ENCODE measurements at regions not wholly inside any gene's neighbourhood (a gene's known extent, or its start where the extent isn't known, plus 50 kb on each side); places are given as distances from the start of the nearest gene placed in this dataset.

DNA sequence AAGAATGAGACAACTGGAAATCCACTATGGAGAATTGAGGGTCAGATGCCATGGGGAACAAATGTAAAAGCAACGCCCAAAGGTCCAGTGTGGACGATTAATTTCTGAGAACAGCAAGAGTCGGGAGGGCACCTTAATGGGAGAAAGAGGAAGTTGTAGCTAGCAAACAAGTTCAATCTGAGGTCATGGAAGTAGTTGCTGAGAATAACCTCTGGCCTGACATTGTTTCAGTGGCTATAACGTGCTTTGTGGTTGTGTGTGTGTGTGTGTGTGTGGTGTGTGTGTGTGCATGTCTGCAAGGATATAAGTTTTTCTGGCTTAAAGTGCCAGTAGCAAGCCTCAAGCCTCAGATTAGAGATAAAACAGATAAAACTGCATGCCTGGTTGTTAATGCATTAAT, 1630.1 kb upstream of the TENM4 start:
- no peak for TF ChIP-seq POLR2AphosphoS5 (IDR thresholded peaks at IDR 0.05)
- TF ChIP-seq, protein P1, sequence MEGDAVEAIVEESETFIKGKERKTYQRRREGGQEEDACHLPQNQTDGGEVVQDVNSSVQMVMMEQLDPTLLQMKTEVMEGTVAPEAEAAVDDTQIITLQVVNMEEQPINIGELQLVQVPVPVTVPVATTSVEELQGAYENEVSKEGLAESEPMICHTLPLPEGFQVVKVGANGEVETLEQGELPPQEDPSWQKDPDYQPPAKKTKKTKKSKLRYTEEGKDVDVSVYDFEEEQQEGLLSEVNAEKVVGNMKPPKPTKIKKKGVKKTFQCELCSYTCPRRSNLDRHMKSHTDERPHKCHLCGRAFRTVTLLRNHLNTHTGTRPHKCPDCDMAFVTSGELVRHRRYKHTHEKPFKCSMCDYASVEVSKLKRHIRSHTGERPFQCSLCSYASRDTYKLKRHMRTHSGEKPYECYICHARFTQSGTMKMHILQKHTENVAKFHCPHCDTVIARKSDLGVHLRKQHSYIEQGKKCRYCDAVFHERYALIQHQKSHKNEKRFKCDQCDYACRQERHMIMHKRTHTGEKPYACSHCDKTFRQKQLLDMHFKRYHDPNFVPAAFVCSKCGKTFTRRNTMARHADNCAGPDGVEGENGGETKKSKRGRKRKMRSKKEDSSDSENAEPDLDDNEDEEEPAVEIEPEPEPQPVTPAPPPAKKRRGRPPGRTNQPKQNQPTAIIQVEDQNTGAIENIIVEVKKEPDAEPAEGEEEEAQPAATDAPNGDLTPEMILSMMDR (IDR thresholded peaks at IDR 0.05), result no peak
- no peak for TF ChIP-seq EP300 (IDR thresholded peaks at IDR 0.05)
- TF ChIP-seq POLR2A (IDR thresholded peaks at IDR 0.05), result no peak
